Esophagus squamous epithelium (tissue), 4 donors: ENCODE measurements at regions not wholly inside any gene's neighbourhood (a gene's known extent, or its start where the extent isn't known, plus 50 kb on each side); places are given as distances from the start of the nearest gene placed in this dataset.

Experiments used
- POLR2A ChIP-seq, 4 donors: fragments of 450-650 bp; IDR thresholded peaks; one replicate each; pipeline ENCODE4 v1.6.1; 2017; ENCODE audit warnings: antibody characterized with exemption in 4 of 4, mild to moderate bottlenecking in 4 of 4, moderate library complexity in 3 of 4
- TF ChIP-seq, protein P1 (sequence below), 6 experiments: fragments of 450-650 bp in 4 of 6; fragments of 200-600 bp in 2 of 6; sonication (generic) in 2 of 6; IDR thresholded peaks; one replicate each; pipeline ENCODE4 v1.5.1; 2016 to 2019; ENCODE audit warnings: antibody characterized with exemption in 6 of 6, mild to moderate bottlenecking in 4 of 6, moderate library complexity in 4 of 6

DNA sequence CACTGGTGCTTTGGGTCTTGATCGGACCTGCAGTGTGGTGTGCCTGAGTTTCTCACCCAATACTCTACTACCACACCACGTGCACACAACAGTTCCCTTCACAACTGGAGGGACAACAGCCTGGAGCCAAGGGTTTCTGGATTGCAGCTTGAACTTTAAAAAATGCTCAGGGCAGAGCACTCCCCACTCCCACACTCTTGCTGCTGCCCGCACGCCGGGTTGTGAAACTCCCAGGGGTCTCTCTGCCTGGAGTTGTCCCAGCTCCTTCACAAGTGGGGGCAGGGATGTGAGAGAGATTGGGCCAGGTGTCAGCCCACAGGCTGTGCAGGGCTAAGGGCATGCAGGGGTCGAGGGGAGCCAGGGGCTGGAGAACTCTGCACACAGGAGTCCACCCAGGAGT, 89.4 kb downstream of the GALR1 start:
- no peak for TF ChIP-seq POLR2A (IDR thresholded peaks at IDR 0.05)
- TF ChIP-seq, protein P1, sequence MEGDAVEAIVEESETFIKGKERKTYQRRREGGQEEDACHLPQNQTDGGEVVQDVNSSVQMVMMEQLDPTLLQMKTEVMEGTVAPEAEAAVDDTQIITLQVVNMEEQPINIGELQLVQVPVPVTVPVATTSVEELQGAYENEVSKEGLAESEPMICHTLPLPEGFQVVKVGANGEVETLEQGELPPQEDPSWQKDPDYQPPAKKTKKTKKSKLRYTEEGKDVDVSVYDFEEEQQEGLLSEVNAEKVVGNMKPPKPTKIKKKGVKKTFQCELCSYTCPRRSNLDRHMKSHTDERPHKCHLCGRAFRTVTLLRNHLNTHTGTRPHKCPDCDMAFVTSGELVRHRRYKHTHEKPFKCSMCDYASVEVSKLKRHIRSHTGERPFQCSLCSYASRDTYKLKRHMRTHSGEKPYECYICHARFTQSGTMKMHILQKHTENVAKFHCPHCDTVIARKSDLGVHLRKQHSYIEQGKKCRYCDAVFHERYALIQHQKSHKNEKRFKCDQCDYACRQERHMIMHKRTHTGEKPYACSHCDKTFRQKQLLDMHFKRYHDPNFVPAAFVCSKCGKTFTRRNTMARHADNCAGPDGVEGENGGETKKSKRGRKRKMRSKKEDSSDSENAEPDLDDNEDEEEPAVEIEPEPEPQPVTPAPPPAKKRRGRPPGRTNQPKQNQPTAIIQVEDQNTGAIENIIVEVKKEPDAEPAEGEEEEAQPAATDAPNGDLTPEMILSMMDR (IDR thresholded peaks at IDR 0.05), result no peak
